SH-SY5Y (cell line): ENCODE measurements at regions not wholly inside any gene's neighbourhood (a gene's known extent, or its start where the extent isn't known, plus 50 kb on each side); places are given as distances from the start of the nearest gene placed in this dataset.

Experiments used
- GATA2 ChIP-seq: IDR thresholded peaks from 2 replicates; pipeline ENCODE4 v1.6.1; 2011; ENCODE audit warnings: mild to moderate bottlenecking, low read depth, low read length
- GATA3 ChIP-seq: IDR thresholded peaks from 2 replicates; pipeline ENCODE4 v1.6.1; 2011; ENCODE audit warnings: low read depth, mild to moderate bottlenecking, low read length, moderate library complexity

GRCh38 chr6:26206868-26207801 is 119.9 kb downstream of the HFE start:
- no peak for TF ChIP-seq GATA2
- TF ChIP-seq GATA3: no peak

GRCh38 chr6:26211963-26212362 is 124.7 kb downstream of the HFE start:
- TF ChIP-seq GATA2 (no peak), GATA3 (no peak)

- TF ChIP-seq GATA3: no peak
- no peak for TF ChIP-seq GATA2
Observed at GRCh38 chr6:26213334-26214075, 126.3 kb downstream of the HFE start.

GRCh38 chr6:26214803-26215584 is 127.8 kb downstream of the HFE start:
- TF ChIP-seq GATA3: no peak
- TF ChIP-seq GATA2: no peak

- peak; percentile 53; the same call in 1 of the 2 replicates for TF ChIP-seq GATA2
- no peak; the same call in 1 of the 2 replicates for TF ChIP-seq GATA3
Observed at GRCh38 chr6:26215585-26216358, 128.5 kb downstream of the HFE start.

- TF ChIP-seq GATA3 (no peak), GATA2 (no peak)
Observed at GRCh38 chr6:26216359-26216885, 129.2 kb downstream of the HFE start.

- TF ChIP-seq GATA3: no peak
- TF ChIP-seq GATA2: no peak
Observed at GRCh38 chr6:26216886-26217713, 129.9 kb downstream of the HFE start.

GRCh38 chr6:26217714-26218075 is 130.5 kb downstream of the HFE start:
- TF ChIP-seq GATA3: no peak
- TF ChIP-seq GATA2: no peak

GRCh38 chr6:26218824-26219223 is 131.6 kb downstream of the HFE start:
- TF ChIP-seq GATA2 (peak; percentile 50; the same call in 1 of the 2 replicates), GATA3 (peak; percentile 46)

- TF ChIP-seq GATA2: no peak
- no peak for TF ChIP-seq GATA3
Observed at GRCh38 chr6:26220145-26220970, 133.1 kb downstream of the HFE start.

GRCh38 chr6:26221186-26221585 is 134.0 kb downstream of the HFE start:
- TF ChIP-seq GATA2: no peak
- TF ChIP-seq GATA3: no peak

GRCh38 chr6:26222571-26222970 is 135.3 kb downstream of the HFE start:
- TF ChIP-seq GATA2 (no peak), GATA3 (no peak)
